ENCODE measurements at regions not wholly inside any gene's neighbourhood (a gene's known extent, or its start where the extent isn't known, plus 50 kb on each side); places are given as distances from the start of the nearest gene placed in this dataset.

DNA sequence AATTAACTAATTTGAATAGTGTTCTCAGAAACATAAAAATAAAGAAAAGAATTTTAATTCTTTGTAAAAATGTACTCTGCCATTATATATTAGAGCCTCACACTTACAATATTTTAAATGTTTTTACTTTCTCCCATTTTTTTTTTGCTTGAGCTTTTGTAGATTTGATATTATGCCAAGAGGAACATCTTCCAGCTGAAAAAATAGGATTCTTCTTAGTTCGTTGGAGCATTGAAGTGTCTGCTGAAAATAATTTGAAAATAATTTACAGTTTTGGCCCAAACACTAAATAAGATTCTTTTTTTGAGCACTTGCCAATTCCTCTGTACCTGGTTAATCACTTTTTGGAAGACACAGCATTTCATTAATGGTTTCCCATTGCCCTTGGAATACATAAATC, 175.0 kb upstream of the COL11A1 start:
- Histone ChIP-seq H3K36me3 (ENCODE audit: control insufficient read depth in 1 of 2, insufficient read depth in 2 of 2, low read length in 2 of 2) (no peaks in the 10 kb centered on the region), H3K9me3 (ENCODE audit: control insufficient read depth in 1 of 2, insufficient read depth in 1 of 2, low read depth in 1 of 2, low read length in 2 of 2) (no peaks in the 10 kb centered on the region), H3K9ac (ENCODE audit: low read length) (no peak overlapping the region), H3K4me1 (ENCODE audit: control insufficient read depth in 1 of 2, insufficient read depth in 2 of 2, low read length in 2 of 2) (no peaks in the 10 kb centered on the region), H3K79me2 (ENCODE audit: insufficient read depth, low read length) (no peaks in the 10 kb centered on the region), H3K9me2 (ENCODE audit: insufficient read depth) (no peaks in the 10 kb centered on the region), H3K4me3 (replicated peaks in 1 of 2; ENCODE audit: low read depth in 1 of 2, low read length in 2 of 2) (no peak overlapping the region), H2AFZ (ENCODE audit: low read depth, low read length, poor library complexity, severe bottlenecking) (no peak overlapping the region), H3K27ac (ENCODE audit: low read depth, low read length) (no peak overlapping the region), H3K27me3 (ENCODE audit: insufficient read depth, low read length) (no peaks in the 10 kb centered on the region), H3K4me2 (ENCODE audit: low read length) (no peak overlapping the region), H4K20me1 (ENCODE audit: insufficient read depth) (no peaks in the 10 kb centered on the region)
- POLR2A ChIA-PET = no interaction called here
- no peak for TF ChIP-seq RAD21 (IDR thresholded peaks at IDR 0.05; ENCODE audit: low read depth)
- TF ChIP-seq ELF1 (IDR thresholded peaks at IDR 0.05; ENCODE audit: borderline replicate concordance, low read depth) = no peak
- no peak for TF ChIP-seq EZH2phosphoT487 (IDR thresholded peaks at IDR 0.05; ENCODE audit: borderline replicate concordance)
- TF ChIP-seq, protein P1, sequence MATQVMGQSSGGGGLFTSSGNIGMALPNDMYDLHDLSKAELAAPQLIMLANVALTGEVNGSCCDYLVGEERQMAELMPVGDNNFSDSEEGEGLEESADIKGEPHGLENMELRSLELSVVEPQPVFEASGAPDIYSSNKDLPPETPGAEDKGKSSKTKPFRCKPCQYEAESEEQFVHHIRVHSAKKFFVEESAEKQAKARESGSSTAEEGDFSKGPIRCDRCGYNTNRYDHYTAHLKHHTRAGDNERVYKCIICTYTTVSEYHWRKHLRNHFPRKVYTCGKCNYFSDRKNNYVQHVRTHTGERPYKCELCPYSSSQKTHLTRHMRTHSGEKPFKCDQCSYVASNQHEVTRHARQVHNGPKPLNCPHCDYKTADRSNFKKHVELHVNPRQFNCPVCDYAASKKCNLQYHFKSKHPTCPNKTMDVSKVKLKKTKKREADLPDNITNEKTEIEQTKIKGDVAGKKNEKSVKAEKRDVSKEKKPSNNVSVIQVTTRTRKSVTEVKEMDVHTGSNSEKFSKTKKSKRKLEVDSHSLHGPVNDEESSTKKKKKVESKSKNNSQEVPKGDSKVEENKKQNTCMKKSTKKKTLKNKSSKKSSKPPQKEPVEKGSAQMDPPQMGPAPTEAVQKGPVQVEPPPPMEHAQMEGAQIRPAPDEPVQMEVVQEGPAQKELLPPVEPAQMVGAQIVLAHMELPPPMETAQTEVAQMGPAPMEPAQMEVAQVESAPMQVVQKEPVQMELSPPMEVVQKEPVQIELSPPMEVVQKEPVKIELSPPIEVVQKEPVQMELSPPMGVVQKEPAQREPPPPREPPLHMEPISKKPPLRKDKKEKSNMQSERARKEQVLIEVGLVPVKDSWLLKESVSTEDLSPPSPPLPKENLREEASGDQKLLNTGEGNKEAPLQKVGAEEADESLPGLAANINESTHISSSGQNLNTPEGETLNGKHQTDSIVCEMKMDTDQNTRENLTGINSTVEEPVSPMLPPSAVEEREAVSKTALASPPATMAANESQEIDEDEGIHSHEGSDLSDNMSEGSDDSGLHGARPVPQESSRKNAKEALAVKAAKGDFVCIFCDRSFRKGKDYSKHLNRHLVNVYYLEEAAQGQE (IDR thresholded peaks at IDR 0.05; ENCODE audit: low read depth) = no peak
- TF ChIP-seq EGR1 (IDR thresholded peaks at IDR 0.05; ENCODE audit: low read depth) = no peak
- no peak for TF ChIP-seq YY1 (IDR thresholded peaks at IDR 0.05; ENCODE audit: extremely low read depth, insufficient replicate concordance, low read depth, low read length)
- TF ChIP-seq ZFX (IDR thresholded peaks at IDR 0.05) = no peak
- TF ChIP-seq FOSL1 (IDR thresholded peaks at IDR 0.05; ENCODE audit: low read depth) = no peak
- no peak for TF ChIP-seq CBX3 (IDR thresholded peaks at IDR 0.05; ENCODE audit: low read depth)
- no peak for TF ChIP-seq CEBPB (IDR thresholded peaks at IDR 0.05; ENCODE audit: low read depth)
- no peak for TF ChIP-seq SP1 (IDR thresholded peaks at IDR 0.05; ENCODE audit: low read depth)
- no peak for TF ChIP-seq SIN3A (IDR thresholded peaks at IDR 0.05; ENCODE audit: low read depth)
- no peak for TF ChIP-seq SRF (IDR thresholded peaks at IDR 0.05; ENCODE audit: low read depth)
- no peak for TF ChIP-seq EZH2 (IDR thresholded peaks at IDR 0.05)
- TF ChIP-seq, protein P2, sequence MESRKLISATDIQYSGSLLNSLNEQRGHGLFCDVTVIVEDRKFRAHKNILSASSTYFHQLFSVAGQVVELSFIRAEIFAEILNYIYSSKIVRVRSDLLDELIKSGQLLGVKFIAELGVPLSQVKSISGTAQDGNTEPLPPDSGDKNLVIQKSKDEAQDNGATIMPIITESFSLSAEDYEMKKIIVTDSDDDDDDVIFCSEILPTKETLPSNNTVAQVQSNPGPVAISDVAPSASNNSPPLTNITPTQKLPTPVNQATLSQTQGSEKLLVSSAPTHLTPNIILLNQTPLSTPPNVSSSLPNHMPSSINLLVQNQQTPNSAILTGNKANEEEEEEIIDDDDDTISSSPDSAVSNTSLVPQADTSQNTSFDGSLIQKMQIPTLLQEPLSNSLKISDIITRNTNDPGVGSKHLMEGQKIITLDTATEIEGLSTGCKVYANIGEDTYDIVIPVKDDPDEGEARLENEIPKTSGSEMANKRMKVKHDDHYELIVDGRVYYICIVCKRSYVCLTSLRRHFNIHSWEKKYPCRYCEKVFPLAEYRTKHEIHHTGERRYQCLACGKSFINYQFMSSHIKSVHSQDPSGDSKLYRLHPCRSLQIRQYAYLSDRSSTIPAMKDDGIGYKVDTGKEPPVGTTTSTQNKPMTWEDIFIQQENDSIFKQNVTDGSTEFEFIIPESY (IDR thresholded peaks at IDR 0.05; ENCODE audit: extremely low read depth, insufficient replicate concordance, low read length) = no peak
- TF ChIP-seq TCF7L2 (IDR thresholded peaks at IDR 0.05; ENCODE audit: borderline replicate concordance, extremely low read depth, insufficient read depth, insufficient read length) = no peak
- TF ChIP-seq POLR2AphosphoS5 (IDR thresholded peaks at IDR 0.05; ENCODE audit: low read depth, low read length) = no peak
- no peak for TF ChIP-seq JUND (IDR thresholded peaks at IDR 0.05)
- TF ChIP-seq ZNF274 (IDR thresholded peaks at IDR 0.05; ENCODE audit: low read depth, low read length) = no peak
- no peak for TF ChIP-seq POLR2A (IDR thresholded peaks at IDR 0.05; ENCODE audit: borderline replicate concordance, extremely low read depth, insufficient read depth, insufficient read length)
- no peak for DNase-seq (ENCODE audit: low read depth, low spot score)
- RAD21 ChIA-PET (ENCODE audit: low non-redundant PET in 1 of 2, low total read pairs in 2 of 2, uncharacterized antibody in 2 of 2, unreplicated experiment in 2 of 2) = no interaction called here
- CTCF ChIA-PET = no interaction called here
- no TSS peak for BruUV-seq (replicated peaks)
- intact Hi-C loops (cut with micrococcal nuclease) = no loop called here
- no peak for ATAC-seq

All from HCT116 (cell line).